ENCODE measurements at regions not wholly inside any gene's neighbourhood (a gene's known extent, or its start where the extent isn't known, plus 50 kb on each side); places are given as distances from the start of the nearest gene placed in this dataset.

DNA sequence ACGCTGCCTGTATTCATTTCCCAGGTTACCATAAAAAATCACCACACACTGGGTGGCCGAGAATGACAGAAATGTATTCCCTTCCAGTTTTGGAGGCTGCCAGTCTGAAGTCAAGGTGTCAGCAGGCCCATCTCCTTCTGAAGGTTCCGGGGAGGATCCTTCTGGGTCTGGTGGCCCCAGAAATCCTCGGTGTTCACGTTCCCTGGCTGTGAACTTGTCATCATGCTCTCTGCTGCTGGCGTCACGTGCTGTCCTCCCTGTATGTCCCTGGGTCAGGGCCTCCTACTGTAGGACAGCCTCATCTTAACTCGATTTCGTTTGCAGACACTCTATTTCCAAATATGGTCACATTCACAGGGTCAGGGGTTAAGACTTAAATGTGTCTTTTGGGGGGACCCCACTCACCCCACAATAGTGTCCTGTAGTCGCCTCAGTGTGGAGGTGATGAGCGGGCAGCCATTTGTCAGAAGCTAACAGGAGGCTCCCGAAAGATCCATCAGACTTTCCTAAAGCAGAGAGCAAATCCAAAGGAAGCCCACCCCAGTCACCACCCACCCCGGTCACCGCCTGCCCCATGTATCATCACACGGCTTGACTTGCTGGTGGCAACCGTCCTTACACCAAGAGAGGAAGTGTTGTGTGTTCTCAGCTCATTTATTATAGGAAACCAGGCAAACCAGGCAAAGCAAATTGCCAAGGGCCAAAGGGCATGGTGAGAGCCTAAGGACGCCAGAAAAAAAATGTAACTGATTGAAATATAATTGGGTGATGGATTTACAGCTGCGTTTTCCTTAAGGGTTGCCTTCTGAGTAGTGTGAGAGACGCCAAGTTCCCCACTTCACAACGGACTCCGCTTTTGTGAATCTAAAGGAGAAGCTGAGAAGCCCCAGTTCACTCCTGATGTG lies 148.8 kb upstream of the ZNF236 start:
- 83% methylated on average over 21 of the region's 21 CpGs for WGBS (ENCODE audit: insufficient coverage, low coverage, low lambda C conversion rate, missing lambda C conversion rate)
- no peaks in the 10 kb centered on the region for H3K4me1 ChIP-seq
- no peak for DNase-seq
- intact Hi-C loops (cut with DNase I), result no loop called here
- no peaks in the 10 kb centered on the region for H3K36me3 ChIP-seq
- no peak for TF ChIP-seq POLR2A (IDR thresholded peaks at IDR 0.05)
- TF ChIP-seq CTCF (IDR thresholded peaks at IDR 0.05), result no peak
- no peak overlapping the region for H3K4me3 ChIP-seq
- H3K27ac ChIP-seq, result no peak overlapping the region
- no peak for ATAC-seq
- no peaks in the 10 kb centered on the region for H3K27me3 ChIP-seq
- no peaks in the 10 kb centered on the region for H3K9me3 ChIP-seq

DNA sequence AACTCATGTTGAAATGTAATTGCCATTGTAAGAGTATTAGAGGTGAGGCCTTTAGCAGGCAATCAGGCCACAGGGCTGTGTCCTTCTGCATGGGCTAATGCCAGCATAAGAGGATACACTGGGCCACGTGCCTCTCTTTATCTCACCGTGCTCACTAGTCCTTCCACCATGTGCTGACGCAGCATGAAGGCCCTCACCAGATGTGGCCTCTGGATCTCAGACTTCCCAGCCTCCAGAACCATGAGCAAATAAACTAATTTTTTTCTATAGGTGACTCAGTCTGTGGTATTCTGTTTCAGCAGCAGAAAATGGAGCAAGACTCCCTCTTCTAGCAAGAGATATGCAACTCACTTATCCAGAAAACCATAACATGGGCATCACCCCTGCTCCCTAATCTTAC lies 149.7 kb upstream of the ZNF236 start:
- Histone ChIP-seq H3K36me3 (no peaks in the 10 kb centered on the region), H3K9me3 (no peaks in the 10 kb centered on the region), H3K27me3 (no peaks in the 10 kb centered on the region), H3K27ac (no peak overlapping the region), H3K4me3 (no peak overlapping the region), H3K4me1 (no peaks in the 10 kb centered on the region)
- DNase-seq (no peak), ATAC-seq (no peak)
- intact Hi-C loops (cut with DNase I), result no loop called here
- TF ChIP-seq POLR2A (IDR thresholded peaks at IDR 0.05), result no peak
- TF ChIP-seq CTCF (IDR thresholded peaks at IDR 0.05), result no peak
- 100% methylated on average over 1 of the region's 3 CpGs for WGBS (ENCODE audit: insufficient coverage, low coverage, low lambda C conversion rate, missing lambda C conversion rate)

DNA sequence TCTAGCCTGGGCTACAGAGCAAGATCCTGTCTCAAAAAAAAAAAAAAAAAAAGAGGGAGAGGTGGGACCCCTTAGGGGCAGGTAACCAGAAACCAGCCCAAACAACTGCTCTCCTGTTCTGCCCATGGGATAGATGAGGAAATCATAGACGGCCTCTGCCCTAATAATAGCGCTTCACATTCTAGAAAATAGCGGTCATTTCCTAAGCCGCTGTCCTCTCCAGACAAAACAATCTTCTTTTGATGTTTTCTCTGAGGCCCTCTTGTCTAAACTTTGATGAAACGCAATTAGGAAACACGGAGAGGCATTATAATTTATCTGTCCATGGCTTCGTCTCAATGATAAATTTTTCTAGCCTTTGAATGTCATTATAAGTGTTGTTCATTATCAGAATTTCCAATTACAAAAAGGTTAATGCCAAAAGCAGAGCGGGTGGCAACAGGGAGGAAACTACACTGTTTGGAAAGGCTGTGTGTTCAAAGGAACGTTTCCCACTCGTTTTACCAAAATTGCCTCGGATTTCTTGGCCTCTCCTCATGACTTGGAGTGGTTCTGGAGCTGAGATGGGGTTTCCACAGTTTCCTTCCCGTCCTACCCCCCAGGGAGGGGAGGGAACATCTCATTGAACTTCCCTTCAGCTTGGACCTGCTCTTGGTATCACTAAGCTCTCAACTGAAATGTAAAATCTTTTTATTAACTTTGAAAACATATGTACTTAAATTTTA lies 151.6 kb upstream of the ZNF236 start:
- WGBS (ENCODE audit: insufficient coverage, low coverage, low lambda C conversion rate, missing lambda C conversion rate), result 55% methylated on average over 12 of the region's 12 CpGs
- Histone ChIP-seq H3K9me3 (no peaks in the 10 kb centered on the region), H3K27ac (no peak overlapping the region), H3K36me3 (no peaks in the 10 kb centered on the region), H3K4me1 (no peaks in the 10 kb centered on the region), H3K4me3 (no peak overlapping the region), H3K27me3 (no peaks in the 10 kb centered on the region)
- ATAC-seq (no peak), DNase-seq (no peak)
- intact Hi-C loops (cut with DNase I), result no loop called here
- TF ChIP-seq CTCF (IDR thresholded peaks at IDR 0.05), result no peak
- no peak for TF ChIP-seq POLR2A (IDR thresholded peaks at IDR 0.05)

DNA sequence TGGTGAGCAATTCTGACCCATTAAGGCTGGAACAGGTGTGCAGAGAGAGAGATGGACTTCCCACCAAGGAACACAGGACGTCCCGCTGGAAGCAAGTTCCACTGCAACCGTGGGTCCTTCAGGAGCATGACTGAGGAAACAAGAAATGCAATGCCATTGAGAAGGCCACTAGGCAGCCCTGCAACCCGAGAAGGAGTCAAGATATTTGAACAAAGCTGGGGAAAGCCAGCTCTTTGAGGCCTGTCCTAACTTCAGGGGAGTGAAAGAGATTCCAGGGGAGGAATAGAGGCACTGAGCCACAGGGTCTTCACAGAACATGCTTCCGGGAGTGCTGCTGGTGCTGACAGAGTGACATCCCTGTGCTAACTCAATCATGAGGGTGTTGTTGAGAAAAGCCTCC lies 153.8 kb upstream of the ZNF236 start:
- Histone ChIP-seq H3K4me3 (no peak overlapping the region), H3K4me1 (no peaks in the 10 kb centered on the region), H3K27me3 (no peaks in the 10 kb centered on the region), H3K36me3 (no peaks in the 10 kb centered on the region), H3K9me3 (no peaks in the 10 kb centered on the region), H3K27ac (no peak overlapping the region)
- intact Hi-C loops (cut with DNase I), result no loop called here
- no peak for DNase-seq
- TF ChIP-seq POLR2A (IDR thresholded peaks at IDR 0.05), result no peak
- no peak for TF ChIP-seq CTCF (IDR thresholded peaks at IDR 0.05)
- no CpG with 5 or more reads among the region's 5 CpGs for WGBS (ENCODE audit: insufficient coverage, low coverage, low lambda C conversion rate, missing lambda C conversion rate)
- ATAC-seq, result no peak

Data from right lobe of liver (tissue), 6 donors.